GM12878 (cell line): ENCODE measurements at regions not wholly inside any gene's neighbourhood (a gene's known extent, or its start where the extent isn't known, plus 50 kb on each side); places are given as distances from the start of the nearest gene placed in this dataset.

Experiments used
- ATAC-seq: fragments of 200-7000 bp; cut with Tn5 transposase; 3 replicates; pipeline ENCODE4 v1.9.1; 2020; ENCODE audit warnings: mild to moderate bottlenecking, moderate library complexity
- BruUV-seq: library from RNA; stranded (reverse); fragments of 400-500 nt; replicated peaks from 2 replicates; lab custom pipeline; 2021; lab: Mats Ljungman, UMichigan
- CTCF ChIA-PET: fragments of 300-600 bp; sonication (Branson Sonifier 250); formaldehyde crosslinking; extraction: SDS; loops from one replicate; lab custom pipeline; 2021; ENCODE audit warnings: inconsistent platforms; lab: Yijun Ruan, JAX
- POLR2A ChIA-PET: fragments of 350-600 bp; formaldehyde crosslinking; extraction: SDS; loops from one replicate; lab custom pipeline; 2021; ENCODE audit warnings: inconsistent platforms; lab: Charles Lee
- RAD21 ChIA-PET: fragments of 300-600 bp; sonication (Branson Sonifier 250); formaldehyde crosslinking; loops from one replicate; lab custom pipeline; 2023; ENCODE audit warnings: antibody characterized with exemption; ENCODE audit not compliant: unreplicated experiment; lab: Charles Lee
- SMC1A ChIA-PET: fragments of 300-600 bp; sonication (Branson Sonifier 250); formaldehyde crosslinking; loops from one replicate; lab custom pipeline; 2023; ENCODE audit not compliant: unreplicated experiment, uncharacterized antibody; lab: Charles Lee
- DNase-seq: peaks from one replicate; pipeline ENCODE4 v3.0.0-alpha.2; 2011; ENCODE audit warnings: low read depth, low spot score
- FAIRE-seq: peaks from 3 replicates; lab custom pipeline; 2011; peaks lifted over from hg19 to GRCh38; lab: Jason Lieb, UNC
- H2AFZ ChIP-seq: 2 replicates; pipeline ENCODE4 v1.6.0; 2011; ENCODE audit warnings: low read depth, low read length, control low read depth; ENCODE audit not compliant: control insufficient read depth
- H3K27ac ChIP-seq: 2 replicates; pipeline ENCODE4 v1.5.1; 2011; ENCODE audit warnings: control low read depth; ENCODE audit not compliant: control insufficient read depth, insufficient read depth
- H3K27me3 ChIP-seq, 2 experiments: replicated peaks in 1 of 2; 2 replicates each; pipeline versions ENCODE4 v1.6.0 to v1.6.1; 2011; ENCODE audit warnings: low read length in 1 of 2; ENCODE audit not compliant: control insufficient read depth in 2 of 2, insufficient read depth in 2 of 2
- H3K36me3 ChIP-seq, 2 experiments: 2 replicates each; pipeline ENCODE4 v1.5.1; 2011; ENCODE audit warnings: low read length in 1 of 2; ENCODE audit not compliant: control insufficient read depth in 2 of 2, insufficient read depth in 2 of 2
- H3K4me1 ChIP-seq: 2 replicates; pipeline ENCODE4 v1.6.1; 2011; ENCODE audit warnings: mild to moderate bottlenecking, low read length, moderate library complexity, mixed read lengths; ENCODE audit not compliant: control insufficient read depth, insufficient read depth
- H3K4me2 ChIP-seq: 2 replicates; pipeline ENCODE4 v1.6.0; 2011; ENCODE audit warnings: control low read depth; ENCODE audit not compliant: control insufficient read depth, insufficient read depth
- H3K4me3 ChIP-seq: fragments of 200-600 bp; sonication (generic); 2 replicates; pipeline ENCODE4 v1.5.1; 2016
- H3K79me2 ChIP-seq: 2 replicates; pipeline ENCODE4 v1.6.0; 2011; ENCODE audit warnings: low read length; ENCODE audit not compliant: control insufficient read depth, insufficient read depth
- H3K9ac ChIP-seq: 2 replicates; pipeline ENCODE4 v1.8.0; 2011; ENCODE audit warnings: low read length, control low read depth, mixed read lengths; ENCODE audit not compliant: control insufficient read depth, insufficient read depth
- H3K9me3 ChIP-seq: replicated peaks from 3 replicates; pipeline ENCODE4 v1.5.1; 2011; ENCODE audit warnings: mild to moderate bottlenecking, low read length; ENCODE audit not compliant: control insufficient read depth, insufficient read depth
- H4K20me1 ChIP-seq: 2 replicates; pipeline ENCODE4 v1.6.0; 2011; ENCODE audit not compliant: control insufficient read depth, insufficient read depth
- ASH2L ChIP-seq: fragments of 300-600, 200-600 bp; sonication (generic); IDR thresholded peaks from 2 replicates; pipeline ENCODE4 v1.6.1; 2017; ENCODE audit warnings: low read depth, mild to moderate bottlenecking, borderline replicate concordance
- ATF7 ChIP-seq: fragments of 450-650 bp; IDR thresholded peaks from 2 replicates; pipeline ENCODE4 v1.6.1; 2016; ENCODE audit warnings: low read depth, mild to moderate bottlenecking
- NR2F1 ChIP-seq: fragments of 450-650 bp; conservative IDR thresholded peaks from 2 replicates; pipeline ENCODE4 v1.6.1; 2017; ENCODE audit warnings: mild to moderate bottlenecking
- RFX5 ChIP-seq: IDR thresholded peaks from 2 replicates; pipeline ENCODE4 v1.6.1; 2011; ENCODE audit warnings: low read depth, low read length, improper control_type of control experiment
- SMAD1 ChIP-seq: fragments of 450-650 bp; IDR thresholded peaks from 2 replicates; pipeline ENCODE4 v1.6.1; 2018; ENCODE audit warnings: mild to moderate bottlenecking, low read depth; ENCODE audit not compliant: partially characterized antibody
- STAT1 ChIP-seq: fragments of 450-650 bp; conservative IDR thresholded peaks from 2 replicates; pipeline ENCODE4 v1.6.1; 2014; ENCODE audit warnings: antibody characterized with exemption, mild to moderate bottlenecking
- TCF7 ChIP-seq: IDR thresholded peaks from 2 replicates; pipeline ENCODE4 v1.6.1; 2014; ENCODE audit warnings: antibody characterized with exemption, borderline replicate concordance
- ZBED1 ChIP-seq: IDR thresholded peaks from 2 replicates; pipeline ENCODE4 v1.6.1; 2016; ENCODE audit warnings: borderline replicate concordance
- ZNF274 ChIP-seq: IDR thresholded peaks from one replicate; pipeline ENCODE4 v1.8.0; 2011; ENCODE audit not compliant: insufficient read length, insufficient read depth
- ZZZ3 ChIP-seq: IDR thresholded peaks from 2 replicates; pipeline ENCODE4 v1.6.1; 2011; ENCODE audit warnings: low read depth; ENCODE audit not compliant: control insufficient read depth, insufficient read length
- in situ Hi-C: fragments of 300-500 bp; cut with MboI; formaldehyde crosslinking; loops from 9 replicates; pipeline ENCODE4 v1.14.3; 2018; ENCODE audit warnings: mixed read lengths
- intact Hi-C: fragments of 100-400 bp; cut with micrococcal nuclease; formaldehyde crosslinking; loops from one replicate; pipeline ENCODE4 v1.14.2; 2022; ENCODE audit not compliant: unreplicated experiment
- TF ChIP-seq, protein P1 (sequence below): fragments of 450-650 bp; IDR thresholded peaks from 2 replicates; pipeline ENCODE4 v1.6.1; 2016; ENCODE audit warnings: mild to moderate bottlenecking, moderate library complexity, borderline replicate concordance
- TF ChIP-seq, protein P2 (sequence below): fragments of 150-350 bp; IDR thresholded peaks from 2 replicates; pipeline ENCODE4 v1.6.1; 2016; ENCODE audit warnings: low read depth, low read length
- TF ChIP-seq, protein P3 (sequence below): fragments of 450-650 bp; IDR thresholded peaks from 2 replicates; pipeline ENCODE4 v1.6.1; 2016; ENCODE audit warnings: mild to moderate bottlenecking

DNA sequence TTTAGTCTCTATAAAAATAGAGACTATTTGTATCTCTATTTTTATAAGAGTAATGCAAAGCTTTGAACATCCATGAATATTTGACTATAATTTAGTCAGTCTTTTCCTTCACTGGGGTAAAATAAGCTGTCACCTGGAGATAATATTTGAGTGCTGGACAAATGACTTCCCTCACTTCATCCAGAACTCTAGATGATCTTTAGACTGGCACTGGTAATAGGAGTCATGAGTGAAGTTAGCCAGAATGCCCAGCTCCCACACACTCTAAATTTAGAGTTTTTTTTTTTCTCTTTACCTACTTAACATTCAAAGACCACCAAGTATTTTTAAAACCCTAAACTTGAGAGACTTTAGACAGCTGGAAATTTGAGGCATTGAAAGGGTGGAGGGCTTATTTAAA, 100.7 kb downstream of the LSMEM1 start:
- Histone ChIP-seq H3K4me2 (no peak overlapping the region), H3K36me3 (no peaks in the 10 kb centered on the region), H3K4me3 (no peak overlapping the region), H3K9ac (no peak overlapping the region), H2AFZ (no peak overlapping the region), H3K4me1 (no peaks in the 10 kb centered on the region), H3K27ac (no peak overlapping the region), H3K79me2 (no peaks in the 10 kb centered on the region), H3K9me3 (no peaks in the 10 kb centered on the region), H3K27me3 (no peaks in the 10 kb centered on the region), H4K20me1 (no peaks in the 10 kb centered on the region)
- POLR2A ChIA-PET, result no interaction called here
- SMC1A ChIA-PET, result interaction anchor here (0.9 kb wide), 1 partner anchor 13 kb away, joined by 3 read pairs; no protein-coding TSS in a partner anchor
- intact Hi-C loops (no loop called here), in situ Hi-C loops (no loop called here)
- CTCF ChIA-PET, result interaction anchor here (1.3 kb wide), 2 partner anchors 11 to 32 kb away, joined by 3 read pairs; no protein-coding TSS in a partner anchor
- DNase-seq, result no peak
- RAD21 ChIA-PET, result no interaction called here
- no peak for ATAC-seq
- no TSS peak for BruUV-seq
- no peak for FAIRE-seq
- TF ChIP-seq TCF7 (no peak), NR2F1 (no peak), ATF7 (no peak), ZBED1 (no peak), ASH2L (no peak), ZZZ3 (no peak), RFX5 (no peak), ZNF274 (no peak), STAT1 (no peak), SMAD1 (no peak)
- TF ChIP-seq, protein P1, sequence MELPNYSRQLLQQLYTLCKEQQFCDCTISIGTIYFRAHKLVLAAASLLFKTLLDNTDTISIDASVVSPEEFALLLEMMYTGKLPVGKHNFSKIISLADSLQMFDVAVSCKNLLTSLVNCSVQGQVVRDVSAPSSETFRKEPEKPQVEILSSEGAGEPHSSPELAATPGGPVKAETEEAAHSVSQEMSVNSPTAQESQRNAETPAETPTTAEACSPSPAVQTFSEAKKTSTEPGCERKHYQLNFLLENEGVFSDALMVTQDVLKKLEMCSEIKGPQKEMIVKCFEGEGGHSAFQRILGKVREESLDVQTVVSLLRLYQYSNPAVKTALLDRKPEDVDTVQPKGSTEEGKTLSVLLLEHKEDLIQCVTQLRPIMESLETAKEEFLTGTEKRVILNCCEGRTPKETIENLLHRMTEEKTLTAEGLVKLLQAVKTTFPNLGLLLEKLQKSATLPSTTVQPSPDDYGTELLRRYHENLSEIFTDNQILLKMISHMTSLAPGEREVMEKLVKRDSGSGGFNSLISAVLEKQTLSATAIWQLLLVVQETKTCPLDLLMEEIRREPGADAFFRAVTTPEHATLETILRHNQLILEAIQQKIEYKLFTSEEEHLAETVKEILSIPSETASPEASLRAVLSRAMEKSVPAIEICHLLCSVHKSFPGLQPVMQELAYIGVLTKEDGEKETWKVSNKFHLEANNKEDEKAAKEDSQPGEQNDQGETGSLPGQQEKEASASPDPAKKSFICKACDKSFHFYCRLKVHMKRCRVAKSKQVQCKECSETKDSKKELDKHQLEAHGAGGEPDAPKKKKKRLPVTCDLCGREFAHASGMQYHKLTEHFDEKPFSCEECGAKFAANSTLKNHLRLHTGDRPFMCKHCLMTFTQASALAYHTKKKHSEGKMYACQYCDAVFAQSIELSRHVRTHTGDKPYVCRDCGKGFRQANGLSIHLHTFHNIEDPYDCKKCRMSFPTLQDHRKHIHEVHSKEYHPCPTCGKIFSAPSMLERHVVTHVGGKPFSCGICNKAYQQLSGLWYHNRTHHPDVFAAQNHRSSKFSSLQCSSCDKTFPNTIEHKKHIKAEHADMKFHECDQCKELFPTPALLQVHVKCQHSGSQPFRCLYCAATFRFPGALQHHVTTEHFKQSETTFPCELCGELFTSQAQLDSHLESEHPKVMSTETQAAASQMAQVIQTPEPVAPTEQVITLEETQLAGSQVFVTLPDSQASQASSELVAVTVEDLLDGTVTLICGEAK, result no peak
- TF ChIP-seq, protein P2, sequence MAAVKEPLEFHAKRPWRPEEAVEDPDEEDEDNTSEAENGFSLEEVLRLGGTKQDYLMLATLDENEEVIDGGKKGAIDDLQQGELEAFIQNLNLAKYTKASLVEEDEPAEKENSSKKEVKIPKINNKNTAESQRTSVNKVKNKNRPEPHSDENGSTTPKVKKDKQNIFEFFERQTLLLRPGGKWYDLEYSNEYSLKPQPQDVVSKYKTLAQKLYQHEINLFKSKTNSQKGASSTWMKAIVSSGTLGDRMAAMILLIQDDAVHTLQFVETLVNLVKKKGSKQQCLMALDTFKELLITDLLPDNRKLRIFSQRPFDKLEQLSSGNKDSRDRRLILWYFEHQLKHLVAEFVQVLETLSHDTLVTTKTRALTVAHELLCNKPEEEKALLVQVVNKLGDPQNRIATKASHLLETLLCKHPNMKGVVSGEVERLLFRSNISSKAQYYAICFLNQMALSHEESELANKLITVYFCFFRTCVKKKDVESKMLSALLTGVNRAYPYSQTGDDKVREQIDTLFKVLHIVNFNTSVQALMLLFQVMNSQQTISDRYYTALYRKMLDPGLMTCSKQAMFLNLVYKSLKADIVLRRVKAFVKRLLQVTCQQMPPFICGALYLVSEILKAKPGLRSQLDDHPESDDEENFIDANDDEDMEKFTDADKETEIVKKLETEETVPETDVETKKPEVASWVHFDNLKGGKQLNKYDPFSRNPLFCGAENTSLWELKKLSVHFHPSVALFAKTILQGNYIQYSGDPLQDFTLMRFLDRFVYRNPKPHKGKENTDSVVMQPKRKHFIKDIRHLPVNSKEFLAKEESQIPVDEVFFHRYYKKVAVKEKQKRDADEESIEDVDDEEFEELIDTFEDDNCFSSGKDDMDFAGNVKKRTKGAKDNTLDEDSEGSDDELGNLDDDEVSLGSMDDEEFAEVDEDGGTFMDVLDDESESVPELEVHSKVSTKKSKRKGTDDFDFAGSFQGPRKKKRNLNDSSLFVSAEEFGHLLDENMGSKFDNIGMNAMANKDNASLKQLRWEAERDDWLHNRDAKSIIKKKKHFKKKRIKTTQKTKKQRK, result no peak
- TF ChIP-seq, protein P3, sequence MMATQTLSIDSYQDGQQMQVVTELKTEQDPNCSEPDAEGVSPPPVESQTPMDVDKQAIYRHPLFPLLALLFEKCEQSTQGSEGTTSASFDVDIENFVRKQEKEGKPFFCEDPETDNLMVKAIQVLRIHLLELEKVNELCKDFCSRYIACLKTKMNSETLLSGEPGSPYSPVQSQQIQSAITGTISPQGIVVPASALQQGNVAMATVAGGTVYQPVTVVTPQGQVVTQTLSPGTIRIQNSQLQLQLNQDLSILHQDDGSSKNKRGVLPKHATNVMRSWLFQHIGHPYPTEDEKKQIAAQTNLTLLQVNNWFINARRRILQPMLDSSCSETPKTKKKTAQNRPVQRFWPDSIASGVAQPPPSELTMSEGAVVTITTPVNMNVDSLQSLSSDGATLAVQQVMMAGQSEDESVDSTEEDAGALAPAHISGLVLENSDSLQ, result no peak
